H1 (cell line): ENCODE measurements at regions not wholly inside any gene's neighbourhood (a gene's known extent, or its start where the extent isn't known, plus 50 kb on each side); places are given as distances from the start of the nearest gene placed in this dataset.

Source experiments
- GABPA ChIP-seq: IDR thresholded peaks from 2 replicates; pipeline ENCODE4 v1.6.1; 2011; ENCODE audit warnings: mild to moderate bottlenecking, low read length, moderate library complexity, borderline replicate concordance; ENCODE audit not compliant: insufficient read depth
- JUN ChIP-seq: IDR thresholded peaks from 2 replicates; pipeline ENCODE4 v1.6.1; 2011; ENCODE audit warnings: low read depth, mild to moderate bottlenecking, improper control_type of control experiment, low read length
- MAFK ChIP-seq: IDR thresholded peaks from 2 replicates; pipeline ENCODE4 v1.6.1; 2012; ENCODE audit warnings: low read depth, mild to moderate bottlenecking, improper control_type of control experiment, low read length
- RBBP5 ChIP-seq: IDR thresholded peaks from 2 replicates; pipeline ENCODE4 v1.7.1; 2012; ENCODE audit warnings: low read depth, mild to moderate bottlenecking, inconsistent platforms, low read length, moderate library complexity, borderline replicate concordance
- RFX5 ChIP-seq: IDR thresholded peaks from 2 replicates; pipeline ENCODE4 v1.6.1; 2011; ENCODE audit warnings: low read depth, low read length, improper control_type of control experiment, borderline replicate concordance
- TF ChIP-seq, protein P1 (sequence below), 3 experiments: IDR thresholded peaks; 1 replicate in 2 of 3; 2 replicates in 1 of 3; pipeline versions ENCODE4 v1.5.1 to v1.6.1; 2011; ENCODE audit warnings: low read length in 3 of 3, mild to moderate bottlenecking in 3 of 3, inconsistent platforms in 2 of 3, low read depth in 1 of 3, moderate library complexity in 1 of 3; ENCODE audit not compliant: insufficient read depth in 1 of 3; ENCODE audit errors: control extremely low read depth in 1 of 3
- TF ChIP-seq, protein P2 (sequence below): IDR thresholded peaks from 2 replicates; pipeline ENCODE4 v1.6.1; 2011; ENCODE audit warnings: low read length, improper control_type of control experiment

DNA sequence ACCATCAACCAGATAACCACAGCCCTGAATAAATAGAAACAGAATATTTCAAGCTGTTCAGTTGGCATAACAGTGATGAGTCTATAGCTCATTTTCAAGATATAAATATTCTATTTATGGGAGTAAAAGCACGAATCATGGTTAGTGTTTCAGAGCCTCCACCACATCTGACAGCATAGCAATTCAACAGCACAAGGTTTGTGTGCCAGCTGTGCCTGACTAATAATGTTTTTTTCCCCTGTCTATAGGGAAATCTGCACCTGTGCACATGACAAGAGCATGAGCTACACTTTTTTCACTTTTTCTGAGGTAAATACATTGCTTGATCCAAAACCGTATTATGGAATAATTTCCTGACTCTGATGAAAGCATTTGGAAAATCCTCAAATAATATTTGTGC lies 251.3 kb downstream of the RPIA start:
- TF ChIP-seq, protein P1, sequence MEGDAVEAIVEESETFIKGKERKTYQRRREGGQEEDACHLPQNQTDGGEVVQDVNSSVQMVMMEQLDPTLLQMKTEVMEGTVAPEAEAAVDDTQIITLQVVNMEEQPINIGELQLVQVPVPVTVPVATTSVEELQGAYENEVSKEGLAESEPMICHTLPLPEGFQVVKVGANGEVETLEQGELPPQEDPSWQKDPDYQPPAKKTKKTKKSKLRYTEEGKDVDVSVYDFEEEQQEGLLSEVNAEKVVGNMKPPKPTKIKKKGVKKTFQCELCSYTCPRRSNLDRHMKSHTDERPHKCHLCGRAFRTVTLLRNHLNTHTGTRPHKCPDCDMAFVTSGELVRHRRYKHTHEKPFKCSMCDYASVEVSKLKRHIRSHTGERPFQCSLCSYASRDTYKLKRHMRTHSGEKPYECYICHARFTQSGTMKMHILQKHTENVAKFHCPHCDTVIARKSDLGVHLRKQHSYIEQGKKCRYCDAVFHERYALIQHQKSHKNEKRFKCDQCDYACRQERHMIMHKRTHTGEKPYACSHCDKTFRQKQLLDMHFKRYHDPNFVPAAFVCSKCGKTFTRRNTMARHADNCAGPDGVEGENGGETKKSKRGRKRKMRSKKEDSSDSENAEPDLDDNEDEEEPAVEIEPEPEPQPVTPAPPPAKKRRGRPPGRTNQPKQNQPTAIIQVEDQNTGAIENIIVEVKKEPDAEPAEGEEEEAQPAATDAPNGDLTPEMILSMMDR (IDR thresholded peaks at IDR 0.05; ENCODE audit: control extremely low read depth in 1 of 3, insufficient read depth in 1 of 3, low read depth in 1 of 3, low read length in 3 of 3): no peak
- TF ChIP-seq GABPA (no peak), RBBP5 (no peak), JUN (no peak), MAFK (no peak), RFX5 (no peak)
- TF ChIP-seq, protein P2, sequence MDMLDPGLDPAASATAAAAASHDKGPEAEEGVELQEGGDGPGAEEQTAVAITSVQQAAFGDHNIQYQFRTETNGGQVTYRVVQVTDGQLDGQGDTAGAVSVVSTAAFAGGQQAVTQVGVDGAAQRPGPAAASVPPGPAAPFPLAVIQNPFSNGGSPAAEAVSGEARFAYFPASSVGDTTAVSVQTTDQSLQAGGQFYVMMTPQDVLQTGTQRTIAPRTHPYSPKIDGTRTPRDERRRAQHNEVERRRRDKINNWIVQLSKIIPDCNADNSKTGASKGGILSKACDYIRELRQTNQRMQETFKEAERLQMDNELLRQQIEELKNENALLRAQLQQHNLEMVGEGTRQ: no peak
